HepG2 (cell line): ENCODE measurements at regions not wholly inside any gene's neighbourhood (a gene's known extent, or its start where the extent isn't known, plus 50 kb on each side); places are given as distances from the start of the nearest gene placed in this dataset.

ENCODE experiments used
- ATAC-seq: fragments of 200-7000 bp; cut with Tn5 transposase; 3 replicates; pipeline ENCODE4 v1.9.1; 2020; ENCODE audit warnings: mild to moderate bottlenecking, moderate library complexity
- BruUV-seq: library from RNA; stranded (reverse); fragments of 400-500 nt; replicated peaks from 2 replicates; lab custom pipeline; 2021; lab: Mats Ljungman, UMichigan
- CTCF ChIA-PET: fragments of 300-600 bp; formaldehyde crosslinking; extraction: SDS; loops from one replicate; lab custom pipeline; 2021; ENCODE audit warnings: low total read pairs, inconsistent platforms, low intra/inter-chr PET ratio; lab: Yijun Ruan, JAX
- POLR2A ChIA-PET: fragments of 350-600 bp; sonication (Branson Sonifier 250); formaldehyde crosslinking; loops from one replicate; lab custom pipeline; 2020; ENCODE audit warnings: antibody characterized with exemption, inconsistent platforms; lab: Yijun Ruan, JAX
- DNase-seq: peaks from one replicate; pipeline ENCODE4 v3.0.0-alpha.2; 2015; ENCODE audit warnings: low spot score
- FAIRE-seq: peaks from 3 replicates; lab custom pipeline; 2011; peaks lifted over from hg19 to GRCh38; lab: Jason Lieb, UNC
- H2AFZ ChIP-seq: one replicate; pipeline ENCODE4 v1.6.1; 2011; ENCODE audit warnings: low read length, inconsistent platforms
- H3K27ac ChIP-seq: fragments of 300-600 bp; 3 replicates; pipeline ENCODE4 v1.8.0; 2011; ENCODE audit warnings: mixed run types, mild to moderate bottlenecking, mixed read lengths, low read length, inconsistent platforms; ENCODE audit not compliant: insufficient read depth; ENCODE audit errors: extremely low read length
- H3K27me3 ChIP-seq, 2 experiments: fragments of 200-600 bp in 1 of 2; 2 replicates in 1 of 2; 3 replicates in 1 of 2; pipeline versions ENCODE4 v1.6.0 to v1.8.0; 2011; ENCODE audit warnings: low read length in 2 of 2, mild to moderate bottlenecking in 2 of 2, moderate library complexity in 2 of 2, inconsistent platforms in 1 of 2; ENCODE audit not compliant: insufficient read depth in 2 of 2, control insufficient read depth in 1 of 2
- H3K36me3 ChIP-seq, 2 experiments: fragments of 200-600 bp in 1 of 2; replicated peaks in 1 of 2; 2 replicates in 1 of 2; 3 replicates in 1 of 2; pipeline versions ENCODE4 v1.5.1 to v1.8.0; 2011; ENCODE audit warnings: low read length in 2 of 2, inconsistent platforms in 1 of 2; ENCODE audit not compliant: insufficient read depth in 2 of 2, control insufficient read depth in 1 of 2
- H3K4me1 ChIP-seq: 2 replicates; pipeline ENCODE4 v1.5.1; 2012; ENCODE audit warnings: low read length, inconsistent platforms; ENCODE audit not compliant: insufficient read depth
- H3K4me2 ChIP-seq: 2 replicates; pipeline ENCODE4 v1.6.0; 2011; ENCODE audit warnings: low read depth, low read length, inconsistent platforms
- H3K4me3 ChIP-seq, 3 experiments: fragments of 200-600 bp in 1 of 3; sonication (generic), shearing (Covaris generic) in 1 of 3; replicated peaks in 1 of 3; 2 replicates each; pipeline ENCODE4 v1.5.1; 2011 to 2016; ENCODE audit warnings: low read length in 3 of 3, inconsistent platforms in 2 of 3, low read depth in 2 of 3, mild to moderate bottlenecking in 2 of 3, control low read depth in 1 of 3, mixed read lengths in 1 of 3; ENCODE audit not compliant: insufficient read depth in 1 of 3
- H3K79me2 ChIP-seq: one replicate; pipeline ENCODE4 v1.6.1; 2011; ENCODE audit warnings: low read length, inconsistent platforms; ENCODE audit not compliant: insufficient read depth
- H3K9ac ChIP-seq: 2 replicates; pipeline ENCODE4 v1.6.0; 2011; ENCODE audit warnings: mild to moderate bottlenecking, low read depth, low read length, inconsistent platforms; ENCODE audit not compliant: insufficient read depth
- H3K9me3 ChIP-seq: 2 replicates; pipeline ENCODE4 v1.5.1; 2012; ENCODE audit warnings: mild to moderate bottlenecking, low read length
- H4K20me1 ChIP-seq: 2 replicates; pipeline ENCODE4 v1.6.0; 2011; ENCODE audit warnings: inconsistent platforms, mild to moderate bottlenecking, low read length, moderate library complexity; ENCODE audit not compliant: insufficient read depth
- BRCA1 ChIP-seq: sonication (generic); formaldehyde crosslinking; IDR thresholded peaks from 2 replicates; pipeline ENCODE4 v1.4.0; 2020; ENCODE audit warnings: missing genetic modification reagents
- ELF4 ChIP-seq: sonication (generic); formaldehyde crosslinking; IDR thresholded peaks from 2 replicates; pipeline ENCODE4 v1.5.0; 2020; ENCODE audit warnings: missing genetic modification reagents, mild to moderate bottlenecking, moderate library complexity, borderline replicate concordance
- GTF3A ChIP-seq: sonication (generic); formaldehyde crosslinking; conservative IDR thresholded peaks from 2 replicates; pipeline ENCODE4 v1.4.0; 2020; ENCODE audit warnings: mild to moderate bottlenecking, missing genetic modification reagents
- HMGXB4 ChIP-seq, 2 experiments: sonication (generic) in 1 of 2; formaldehyde crosslinking in 1 of 2; IDR thresholded peaks; 2 replicates each; pipeline versions ENCODE4 v1.4.0 to v1.6.1; 2018 to 2020; ENCODE audit warnings: missing genetic modification reagents in 2 of 2, borderline replicate concordance in 1 of 2, low read depth in 1 of 2, mild to moderate bottlenecking in 1 of 2, missing biosample characterization in 1 of 2
- IRX3 ChIP-seq: sonication (generic); formaldehyde crosslinking; IDR thresholded peaks from 2 replicates; pipeline ENCODE4 v1.8.1; 2023; ENCODE audit warnings: mild to moderate bottlenecking, low read depth, missing genetic modification reagents, borderline replicate concordance
- REL ChIP-seq: sonication (generic); formaldehyde crosslinking; conservative IDR thresholded peaks from 2 replicates; pipeline ENCODE4 v1.8.0; 2022; ENCODE audit warnings: mild to moderate bottlenecking, missing genetic modification reagents, moderate library complexity
- TERF1 ChIP-seq: sonication (generic); formaldehyde crosslinking; IDR thresholded peaks from 2 replicates; pipeline ENCODE4 v1.8.0; 2022; ENCODE audit warnings: mild to moderate bottlenecking, missing genetic modification reagents, moderate library complexity
- XBP1 ChIP-seq: sonication (generic); formaldehyde crosslinking; IDR thresholded peaks from 2 replicates; pipeline ENCODE4 v1.5.0; 2020; ENCODE audit warnings: missing genetic modification reagents
- ZNF205 ChIP-seq: IDR thresholded peaks from 2 replicates; pipeline ENCODE4 v1.6.1; 2018; ENCODE audit warnings: missing biosample characterization, missing genetic modification reagents
- ZNF333 ChIP-seq: sonication (generic); formaldehyde crosslinking; IDR thresholded peaks from 2 replicates; pipeline ENCODE4 v1.4.0; 2020; ENCODE audit warnings: mild to moderate bottlenecking, missing genetic modification reagents, borderline replicate concordance
- ZNF614 ChIP-seq: IDR thresholded peaks from 2 replicates; pipeline ENCODE4 v1.6.1; 2018; ENCODE audit warnings: missing biosample characterization, missing genetic modification reagents, inconsistent platforms, borderline replicate concordance
- ZNF766 ChIP-seq: sonication (generic); formaldehyde crosslinking; IDR thresholded peaks from 2 replicates; pipeline ENCODE4 v1.5.0; 2020; ENCODE audit warnings: missing genetic modification reagents, borderline replicate concordance
- ZNF782 ChIP-seq: sonication (generic); formaldehyde crosslinking; IDR thresholded peaks from 2 replicates; pipeline ENCODE4 v1.4.0; 2020; ENCODE audit warnings: missing genetic modification reagents, mild to moderate bottlenecking, borderline replicate concordance
- ZNF879 ChIP-seq: sonication (generic); formaldehyde crosslinking; IDR thresholded peaks from 2 replicates; pipeline ENCODE4 v1.8.1; 2023; ENCODE audit warnings: missing genetic modification reagents
- WGBS: methylation state at CpG from one replicate; pipeline ENCODE4 v1.1.6; 2017; ENCODE audit warnings: low lambda C conversion rate; 5-methylcytosine and 5-hydroxymethylcytosine counted together
- in situ Hi-C: cut with HindIII; loops from 2 replicates; pipeline ENCODE4 v1.10.0; 2017; ENCODE audit warnings: low pct_unique_long_range_greater_than_20kb; ENCODE audit not compliant: extremely low pct_ligation_motif_present
- intact Hi-C: fragments of 100-400 bp; cut with micrococcal nuclease; formaldehyde crosslinking; loops from one replicate; pipeline ENCODE4 v1.10.0; 2022; ENCODE audit not compliant: unreplicated experiment

GRCh38 chr2:134200036-134200618 lies 53.7 kb upstream of the MGAT5 start:
- WGBS, result 99% methylated on average over 4 of the region's 4 CpGs
- intact Hi-C loops, result no loop called here
- in situ Hi-C loops, result loop anchor here (25.0 kb wide), 1 partner anchor 313 kb away; no protein-coding TSS in a partner anchor
- ChIA-PET POLR2A (no interaction called here), CTCF (no interaction called here)
- Histone ChIP-seq H3K9ac (no peak overlapping the region), H4K20me1 (no peaks in the 10 kb centered on the region), H3K4me3 (no peak overlapping the region), H3K27ac (no peak overlapping the region), H3K79me2 (peaks cover 40% of the 10 kb centered on the region), H3K4me1 (peaks cover 24% of the 10 kb centered on the region), H2AFZ (no peak overlapping the region), H3K9me3 (no peaks in the 10 kb centered on the region), H3K4me2 (no peak overlapping the region), H3K36me3 (no peaks in the 10 kb centered on the region), H3K27me3 (no peaks in the 10 kb centered on the region)
- BruUV-seq, result no TSS peak
- ATAC-seq (no peak), FAIRE-seq (no peak), DNase-seq (no peak)
- no peak for TF ChIP-seq BRCA1 (CRISPR knock-in tag)
- no peak for TF ChIP-seq ZNF333 (CRISPR knock-in tag)
- TF ChIP-seq ZNF205 (CRISPR knock-in tag), result no peak
- no peak for TF ChIP-seq GTF3A (CRISPR knock-in tag)
- TF ChIP-seq XBP1, result no peak
- no peak for TF ChIP-seq ZNF614 (CRISPR knock-in tag)
- no peak for TF ChIP-seq ELF4
- no peak for TF ChIP-seq REL (CRISPR knock-in tag)
- no peak for TF ChIP-seq HMGXB4 (CRISPR knock-in tag; IDR thresholded peaks at IDR 0.05; ENCODE audit: borderline replicate concordance in 1 of 2, low read depth in 1 of 2)
- no peak for TF ChIP-seq ZNF782 (CRISPR knock-in tag)
- no peak for TF ChIP-seq ZNF766
- no peak for TF ChIP-seq TERF1 (CRISPR knock-in tag)
- no peak for TF ChIP-seq ZNF879 (CRISPR knock-in tag)
- no peak for TF ChIP-seq IRX3 (CRISPR knock-in tag)
